Left renal pelvis (tissue), 4 donors: ENCODE measurements at regions not wholly inside any gene's neighbourhood (a gene's known extent, or its start where the extent isn't known, plus 50 kb on each side); places are given as distances from the start of the nearest gene placed in this dataset.

Experiments used
- DNase-seq, 4 donors: peaks; one replicate each; pipeline ENCODE4 v3.0.0-alpha.2; 2013; ENCODE audit warnings: low read depth in 4 of 4, low spot score in 3 of 4

DNA sequence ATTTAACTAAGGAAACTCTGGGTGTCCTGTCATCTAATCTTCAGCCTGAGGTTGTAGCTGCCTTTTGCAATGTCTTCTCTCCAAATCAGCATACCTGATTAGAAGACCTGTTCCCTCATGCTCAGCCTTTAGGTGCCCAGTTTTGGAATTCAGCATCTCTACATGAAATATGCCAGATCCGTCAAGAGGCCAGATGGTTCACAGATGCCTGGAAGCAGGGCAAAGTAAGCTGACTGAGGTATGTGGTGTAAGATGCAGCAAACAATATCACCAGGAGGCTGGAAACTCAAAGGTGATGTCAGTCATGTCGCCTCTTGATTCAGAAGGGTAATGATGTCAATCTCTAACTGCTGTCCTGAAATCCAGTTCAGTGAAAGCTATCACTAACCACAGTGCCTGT is 324.4 kb downstream of the PRELID2 start:
- DNase-seq: no peak

- peak in 1 of 4 donors; percentile 22 for DNase-seq
Observed at GRCh38 chr5:145510324-145510723, 324.8 kb downstream of the PRELID2 start.

GRCh38 chr5:145509336-145510136 is 325.6 kb downstream of the PRELID2 start:
- DNase-seq: no peak

DNA sequence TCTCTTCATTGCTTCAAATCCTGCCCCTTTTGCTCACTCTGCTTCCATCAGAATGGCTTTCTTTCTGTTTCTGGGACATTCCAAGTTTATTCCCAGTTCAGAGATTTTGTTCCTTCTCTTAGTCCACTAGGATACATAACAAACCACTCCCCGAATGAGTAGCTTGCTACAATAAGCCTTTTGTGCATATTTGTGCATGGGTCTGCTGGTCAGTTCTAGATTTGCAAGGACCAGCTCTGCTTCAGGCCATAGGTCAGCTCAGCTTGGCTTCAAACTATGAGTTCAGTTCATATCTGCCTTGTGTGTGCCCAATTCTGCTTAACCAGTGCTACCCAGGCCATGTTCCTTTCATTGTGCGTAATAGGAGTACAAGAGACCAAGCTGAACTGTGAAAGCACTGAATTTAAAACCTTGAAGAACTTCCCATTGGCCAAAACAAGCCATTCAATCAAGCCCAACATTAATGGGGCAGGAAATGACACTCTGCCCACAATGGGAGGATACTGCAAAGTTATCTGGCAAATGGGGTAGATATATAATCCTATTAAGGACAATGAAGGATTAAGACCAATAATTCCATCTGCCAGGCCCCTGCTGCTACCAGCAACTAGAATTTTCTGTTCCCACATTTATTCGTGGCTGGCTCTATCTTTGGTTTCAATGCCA is 328.8 kb downstream of the PRELID2 start:
- no peak for DNase-seq

DNA sequence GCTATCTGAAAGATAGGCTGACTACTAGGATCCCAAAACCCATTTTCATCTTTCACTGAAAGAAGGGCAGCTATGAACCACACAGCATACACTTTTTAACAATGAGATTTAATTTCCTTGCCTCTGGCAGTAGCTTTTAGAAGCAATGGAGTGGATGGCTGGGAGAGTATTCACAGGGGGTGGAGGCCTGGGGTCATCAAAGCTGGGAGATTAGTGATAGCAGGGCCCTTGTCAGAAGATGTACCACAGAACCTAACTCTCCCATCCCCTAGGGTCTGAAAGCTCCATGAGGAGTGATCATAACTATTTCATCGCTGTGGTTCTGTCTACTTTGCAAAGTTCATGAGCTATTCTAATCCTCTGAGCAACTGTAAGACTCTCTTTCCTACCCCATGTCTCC is 332.2 kb downstream of the PRELID2 start:
- DNase-seq: no peak

DNA sequence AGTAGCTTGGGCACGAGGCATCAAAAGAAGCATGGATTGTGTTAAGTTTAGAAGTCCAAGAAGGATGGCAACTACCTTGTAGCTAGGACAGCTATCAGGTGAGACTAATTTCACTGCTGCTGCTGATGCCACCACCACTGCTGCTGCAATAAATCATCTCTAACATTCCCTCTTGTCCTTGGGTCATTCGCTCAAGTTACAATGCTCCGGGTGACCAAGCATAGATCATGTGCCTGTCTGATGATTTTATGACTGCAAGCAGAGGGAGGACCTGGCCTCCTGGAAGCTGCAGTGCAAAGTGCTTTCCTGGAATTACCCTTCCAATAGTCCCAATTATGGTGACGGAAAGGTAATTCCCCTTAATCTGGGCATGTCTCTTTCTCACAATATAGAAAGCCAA is 334.4 kb downstream of the PRELID2 start:
- peak in 3 of 4 donors; percentile 23 to 39 (median 36) for DNase-seq

DNA sequence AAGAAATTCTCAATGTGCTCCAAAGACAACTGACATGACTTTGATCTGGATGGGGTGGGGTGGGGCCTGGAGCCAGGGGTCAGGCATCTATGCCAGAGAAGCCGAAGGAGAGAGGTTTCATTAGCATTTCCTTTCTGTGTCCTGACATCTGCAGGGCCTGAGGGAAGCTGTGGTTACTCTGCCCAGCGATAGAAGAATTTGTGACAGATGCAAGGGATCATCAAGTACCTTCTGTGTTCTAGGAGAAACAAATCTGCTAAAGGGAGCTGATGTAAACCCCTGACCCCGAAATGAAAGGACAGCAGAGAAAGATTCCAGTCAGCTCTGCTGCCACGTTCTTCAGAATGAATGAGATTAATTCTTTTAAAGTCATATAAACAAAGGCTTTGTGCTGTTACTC is 335.7 kb downstream of the PRELID2 start:
- no peak for DNase-seq

DNA sequence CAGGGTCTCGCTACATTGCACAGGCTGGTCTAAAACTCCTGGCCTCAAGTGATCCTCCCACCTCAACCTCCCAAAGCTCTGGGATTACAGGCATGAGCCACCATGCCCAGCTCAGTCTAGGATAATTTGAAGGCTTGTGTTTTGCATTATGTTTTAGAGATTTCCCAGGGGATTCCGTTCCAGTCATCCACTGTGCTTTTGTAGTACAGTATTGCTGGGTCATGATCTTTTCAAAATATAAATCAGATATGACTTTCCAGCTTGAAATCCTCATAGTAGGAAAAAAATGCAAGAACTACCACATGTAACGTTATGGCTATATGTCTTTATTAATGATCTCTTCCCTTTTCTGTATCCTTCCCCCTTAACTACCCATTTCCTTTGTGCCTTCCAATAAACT is 338.1 kb downstream of the PRELID2 start:
- no peak for DNase-seq

GRCh38 chr5:145495741-145496140 is 339.4 kb downstream of the PRELID2 start:
- DNase-seq: no peak

DNA sequence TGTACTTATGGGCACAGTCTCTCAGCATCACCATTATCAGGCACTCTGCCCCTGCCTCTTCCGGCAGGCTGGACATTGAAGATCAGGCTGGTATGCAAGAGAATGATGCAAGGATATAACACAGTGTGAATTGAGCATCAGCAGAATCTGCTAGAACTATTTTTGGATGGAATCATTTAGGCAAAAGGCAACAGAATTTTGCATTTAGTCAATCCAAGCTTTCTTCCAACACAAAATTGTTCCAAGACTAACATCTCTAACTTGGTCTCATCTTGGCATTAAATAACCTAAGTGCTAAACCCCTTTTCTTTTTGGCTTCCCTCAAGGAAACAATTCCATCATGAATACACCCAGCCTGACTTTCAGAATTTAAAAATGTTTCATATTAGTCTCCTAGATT is 339.9 kb downstream of the PRELID2 start:
- DNase-seq: no peak

- DNase-seq: no peak
Observed at GRCh38 chr5:145493435-145493834, 341.7 kb downstream of the PRELID2 start.

DNA sequence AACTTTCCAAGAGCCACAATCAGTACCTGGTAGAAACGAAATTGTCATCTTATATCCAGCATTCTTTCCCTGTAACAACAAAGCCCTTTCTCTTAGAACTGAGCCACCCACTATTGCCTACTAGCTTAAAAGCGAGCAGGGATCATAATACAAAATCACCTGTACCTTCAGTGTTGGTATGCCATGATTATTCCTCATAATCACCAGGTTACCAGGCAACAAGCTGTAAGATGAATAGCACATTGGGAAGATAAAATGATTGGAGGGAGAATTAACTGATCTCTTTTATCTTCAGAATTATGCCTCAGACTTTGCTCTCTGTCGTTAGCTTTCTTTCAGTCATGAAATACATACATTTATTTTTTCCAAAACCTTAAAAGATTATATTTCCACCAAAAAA is 345.6 kb downstream of the PRELID2 start:
- DNase-seq: no peak

DNA sequence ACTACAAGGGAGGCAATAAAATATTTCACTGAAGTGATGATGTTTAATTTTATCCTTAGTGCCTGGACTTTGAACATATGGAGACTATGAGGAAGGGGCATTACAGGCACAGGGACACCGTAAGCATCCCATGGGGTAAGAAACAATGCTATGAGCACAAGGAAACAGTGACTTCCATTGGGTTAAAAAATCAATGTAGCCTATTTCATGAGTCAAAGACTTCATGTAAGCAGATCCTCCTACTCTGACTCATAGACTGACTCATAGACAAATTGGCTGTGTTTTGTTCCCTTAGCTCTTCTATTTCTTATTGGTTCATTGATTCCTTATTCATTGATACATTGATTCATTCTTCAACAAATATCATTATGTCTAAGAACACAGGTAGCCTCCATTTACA is 351.0 kb downstream of the PRELID2 start:
- DNase-seq: no peak

DNA sequence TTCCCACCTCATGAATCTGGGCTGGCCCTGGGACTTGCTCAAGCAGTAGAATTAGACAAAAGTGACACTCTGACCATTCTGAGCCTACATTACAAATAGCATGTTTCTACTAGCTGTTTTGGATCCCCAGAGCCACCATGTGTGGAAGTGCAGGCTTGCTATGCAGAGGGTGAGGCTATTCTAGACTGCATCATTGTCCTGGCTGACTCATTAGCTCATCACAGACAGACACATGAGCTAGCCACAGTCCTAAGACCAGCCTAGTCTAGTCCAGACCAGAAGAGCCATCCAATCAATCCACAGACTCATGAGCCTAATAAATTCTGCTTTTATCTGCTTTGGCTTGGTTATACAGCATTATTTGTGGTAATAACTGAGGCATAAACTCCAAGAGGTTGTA is 351.9 kb downstream of the PRELID2 start:
- DNase-seq: no peak

DNA sequence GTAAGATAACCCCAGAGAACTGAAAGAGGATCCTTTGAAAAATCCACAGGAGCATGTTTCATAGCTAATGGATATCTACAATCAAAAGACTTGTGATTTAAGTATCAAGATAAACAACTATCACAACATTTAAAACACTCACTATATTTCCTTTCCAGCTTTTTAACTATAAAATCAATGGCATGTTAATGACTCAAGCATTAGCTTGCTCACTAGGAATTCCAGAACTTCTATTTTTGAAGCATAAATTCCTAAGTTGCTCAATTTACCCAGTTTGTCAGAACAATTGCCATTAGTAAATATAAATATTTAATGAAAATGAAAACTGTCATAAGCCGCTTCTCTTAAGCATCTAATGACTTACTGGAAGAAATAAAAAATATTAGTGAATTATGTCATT is 355.3 kb downstream of the PRELID2 start:
- no peak for DNase-seq

DNA sequence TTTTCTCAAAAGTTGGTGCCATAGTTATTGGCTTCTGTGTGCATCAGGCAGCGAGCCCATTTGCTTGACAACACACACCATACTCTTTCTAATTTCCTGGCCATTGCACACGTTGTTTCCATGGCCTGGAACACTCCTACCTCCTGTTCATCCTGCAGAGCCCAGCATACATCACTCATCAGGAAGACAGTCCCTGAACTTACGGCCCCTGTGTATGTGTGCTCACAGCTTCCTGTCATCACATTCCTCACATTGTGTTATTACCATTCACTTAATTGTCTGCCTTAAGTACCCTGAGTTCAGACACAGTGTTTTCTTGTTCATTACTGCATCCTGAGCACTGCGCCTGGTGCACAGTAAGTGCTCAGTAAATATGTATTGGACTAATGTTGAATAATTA is 355.9 kb downstream of the PRELID2 start:
- no peak for DNase-seq

- no peak for DNase-seq
Observed at GRCh38 chr5:145478651-145479050, 356.5 kb downstream of the PRELID2 start.

- DNase-seq: no peak
Observed at GRCh38 chr5:145473042-145473642, 362.0 kb downstream of the PRELID2 start.

DNA sequence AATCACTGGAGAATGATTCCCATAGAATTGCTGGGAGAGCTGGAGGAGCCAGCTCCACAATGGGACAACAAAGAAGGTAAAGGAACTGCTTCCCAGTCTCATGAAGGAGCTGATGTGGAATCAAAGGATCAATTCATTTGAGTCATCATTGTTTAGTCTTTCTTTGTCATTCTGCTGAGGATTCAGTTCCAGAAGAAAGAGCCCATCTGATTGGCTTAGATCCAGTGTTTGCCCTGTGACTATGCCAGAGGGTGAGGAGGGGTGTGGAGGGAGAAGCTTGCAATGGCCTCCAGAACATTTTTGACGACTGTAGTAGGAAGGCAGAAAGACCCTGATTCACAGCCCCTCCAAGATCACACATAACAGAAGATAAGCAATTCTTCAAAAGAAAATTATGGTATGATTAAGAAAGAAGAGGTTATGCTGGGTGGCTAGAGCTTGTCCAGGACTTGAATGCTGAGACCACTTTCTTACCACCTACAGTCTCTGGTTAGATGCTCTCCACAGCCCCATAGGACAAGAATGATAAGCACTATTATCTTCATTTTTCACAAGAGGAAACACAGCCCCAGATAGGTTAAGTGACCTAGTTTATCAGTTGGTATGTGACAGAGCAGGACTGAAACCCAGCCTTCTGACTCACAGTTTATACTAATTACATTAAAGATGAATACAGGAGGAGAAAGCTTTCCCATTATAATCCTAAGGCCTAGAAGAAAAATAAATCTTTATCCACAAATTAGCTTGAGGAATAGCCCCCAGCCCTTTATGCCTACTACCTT is 363.1 kb downstream of the PRELID2 start:
- no peak for DNase-seq

DNA sequence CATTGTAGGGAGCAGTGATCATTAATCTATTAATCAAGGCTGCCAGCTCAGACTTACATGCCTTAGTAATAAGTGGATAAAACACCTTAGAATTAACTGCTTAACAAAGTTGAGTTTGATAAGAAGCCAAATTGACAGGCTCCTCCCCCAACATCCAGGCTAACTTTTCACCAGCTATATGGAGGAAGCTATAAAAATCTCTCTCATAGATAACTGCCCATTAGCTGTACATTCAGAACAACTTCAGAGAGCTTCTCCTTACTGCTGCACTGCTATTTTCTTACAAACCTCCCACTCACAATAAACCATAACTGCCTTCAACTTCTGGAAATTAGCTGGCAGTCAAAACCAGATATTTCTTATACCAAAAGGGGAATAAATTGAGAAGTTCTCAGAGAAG is 364.1 kb downstream of the PRELID2 start:
- no peak for DNase-seq

- no peak for DNase-seq
Observed at GRCh38 chr5:145470396-145470979, 364.7 kb downstream of the PRELID2 start.
